Activated CD4-positive, alpha-beta memory T cell treated with anti-CD3 and anti-CD28 coated beads for 36 hours (primary cell): ENCODE measurements at regions not wholly inside any gene's neighbourhood (a gene's known extent, or its start where the extent isn't known, plus 50 kb on each side); places are given as distances from the start of the nearest gene placed in this dataset.

Experiments used
- CTCF ChIA-PET: fragments of 350-600 bp; sonication (Branson Sonifier 250); formaldehyde crosslinking; loops from one replicate; lab custom pipeline; 2021; ENCODE audit warnings: antibody characterized with exemption, inconsistent platforms; lab: Charles Lee
- POLR2A ChIA-PET: fragments of 350-600 bp; sonication (Branson Sonifier 250); formaldehyde crosslinking; loops from one replicate; lab custom pipeline; 2021; ENCODE audit warnings: antibody characterized with exemption; lab: Charles Lee
- DNase-seq: peaks from one replicate; pipeline ENCODE4 v3.0.0-alpha.2; 2020
- H3K27ac Mint-ChIP-seq: one replicate; pipeline ENCODE4 v1.8.0; 2021; ENCODE audit warnings: mixed read lengths
- H3K27me3 Mint-ChIP-seq: one replicate; pipeline ENCODE4 v1.8.0; 2021; ENCODE audit warnings: mixed read lengths
- H3K36me3 Mint-ChIP-seq: one replicate; pipeline ENCODE4 v1.8.0; 2021; ENCODE audit warnings: mixed read lengths
- H3K4me1 Mint-ChIP-seq: one replicate; pipeline ENCODE4 v1.8.0; 2021; ENCODE audit warnings: low read depth, mixed read lengths
- H3K4me3 Mint-ChIP-seq: one replicate; pipeline ENCODE4 v1.8.0; 2021; ENCODE audit warnings: mild to moderate bottlenecking, mixed read lengths
- H3K9me3 Mint-ChIP-seq: one replicate; pipeline ENCODE4 v1.8.0; 2021; ENCODE audit warnings: mixed read lengths
- intact Hi-C: fragments of 100-400 bp; cut with micrococcal nuclease; formaldehyde crosslinking; loops from one replicate; pipeline ENCODE4 v1.15.1; 2023

DNA sequence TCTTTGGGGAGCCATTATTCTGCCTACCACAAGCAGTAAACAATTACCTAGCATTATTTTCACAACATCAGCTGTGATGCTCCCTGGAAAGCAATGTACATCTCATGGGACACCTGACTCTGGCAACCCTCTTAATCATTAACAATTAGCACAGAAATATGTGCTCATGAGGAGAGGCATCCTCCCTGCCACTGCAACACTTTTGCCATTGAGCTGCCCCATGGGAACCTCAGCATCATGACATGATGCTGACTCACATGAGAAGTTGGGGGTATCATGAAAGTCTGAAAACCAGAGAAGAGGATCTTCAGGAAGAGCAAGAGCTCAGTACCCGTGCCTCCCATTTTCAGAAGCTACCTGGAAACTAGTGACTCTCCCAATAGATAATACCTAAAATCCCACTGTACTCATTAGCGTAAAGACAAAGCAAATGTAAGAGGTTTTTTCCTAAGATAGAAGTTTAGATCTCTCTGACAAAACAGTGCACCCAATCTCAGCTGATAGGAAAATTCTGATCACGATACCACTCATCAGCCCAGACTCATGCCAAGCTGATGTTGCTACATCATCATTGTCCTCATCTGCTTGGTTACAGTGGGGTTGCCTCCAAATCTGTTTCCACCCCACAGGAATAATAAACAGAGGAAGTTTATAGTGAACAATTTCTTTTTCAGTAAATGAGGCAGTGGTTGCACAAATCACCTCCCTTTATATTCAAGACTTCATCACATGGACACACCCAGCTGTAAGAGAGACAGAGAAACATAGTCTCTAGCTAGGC is 244.5 kb downstream of the NR2F1-AS1 start:
- Mint-ChIP-seq H3K27ac (no peak overlapping the region), H3K4me1 (no peaks in the 10 kb centered on the region), H3K27me3 (no peaks in the 10 kb centered on the region), H3K36me3 (no peaks in the 10 kb centered on the region), H3K9me3 (peaks cover 6% of the 10 kb centered on the region), H3K4me3 (no peak overlapping the region)
- ChIA-PET CTCF (no interaction called here), POLR2A (no interaction called here)
- no peak for DNase-seq
- intact Hi-C loops = no loop called here

DNA sequence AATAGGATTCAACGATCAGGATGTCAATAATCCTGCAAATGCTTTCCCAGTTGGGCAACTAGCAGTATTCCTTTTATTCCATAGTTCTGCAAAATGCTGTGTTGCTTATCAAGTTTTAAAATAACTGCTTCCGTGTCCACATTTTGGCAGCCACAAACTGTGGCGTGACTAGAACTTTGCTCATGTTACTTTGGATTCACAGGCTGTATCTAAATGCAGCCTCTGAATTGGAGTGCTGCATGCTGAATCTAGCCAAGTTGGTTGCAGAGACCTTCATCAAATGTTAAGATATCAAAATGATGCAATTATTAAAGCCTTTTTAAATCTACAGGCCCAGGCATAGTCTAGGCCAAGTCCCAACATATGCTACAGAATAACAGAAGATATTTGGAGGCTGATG is 249.2 kb downstream of the NR2F1-AS1 start:
- intact Hi-C loops = no loop called here
- no peak for DNase-seq
- Mint-ChIP-seq H3K36me3 (no peaks in the 10 kb centered on the region), H3K9me3 (no peaks in the 10 kb centered on the region), H3K27ac (no peak overlapping the region), H3K4me1 (no peaks in the 10 kb centered on the region), H3K4me3 (no peak overlapping the region), H3K27me3 (no peaks in the 10 kb centered on the region)
- ChIA-PET POLR2A (no interaction called here), CTCF (no interaction called here)

GRCh38 chr5:93331241-93331640 is 249.8 kb downstream of the NR2F1-AS1 start:
- ChIA-PET POLR2A (no interaction called here), CTCF (no interaction called here)
- H3K27me3 Mint-ChIP-seq = no peaks in the 10 kb centered on the region
- DNase-seq = no peak
- H3K27ac Mint-ChIP-seq = no peak overlapping the region
- intact Hi-C loops = no loop called here
- H3K36me3 Mint-ChIP-seq = no peaks in the 10 kb centered on the region
- H3K4me1 Mint-ChIP-seq = no peaks in the 10 kb centered on the region
- H3K4me3 Mint-ChIP-seq = no peak overlapping the region
- no peaks in the 10 kb centered on the region for H3K9me3 Mint-ChIP-seq

DNA sequence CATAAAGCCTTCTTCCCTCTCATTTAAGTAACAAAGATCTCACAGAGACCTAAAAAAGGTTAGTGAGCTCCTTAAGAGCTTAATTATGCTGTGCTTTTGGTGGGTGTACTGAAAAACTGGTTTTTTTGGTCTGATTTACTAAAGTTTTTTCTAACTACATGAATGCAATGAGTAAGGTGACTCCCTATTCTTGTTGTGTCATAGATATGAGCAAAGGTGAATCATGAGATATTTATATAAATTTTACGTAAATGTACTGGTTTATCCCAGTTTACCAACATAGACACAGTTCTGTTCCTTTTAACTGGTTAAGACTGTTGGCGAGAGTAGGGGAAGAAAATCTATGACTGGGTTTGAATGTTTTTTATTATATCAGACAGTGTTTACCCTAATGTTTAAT is 250.5 kb downstream of the NR2F1-AS1 start:
- no peaks in the 10 kb centered on the region for H3K4me1 Mint-ChIP-seq
- H3K36me3 Mint-ChIP-seq = no peaks in the 10 kb centered on the region
- ChIA-PET CTCF (interaction anchor here (0.6 kb wide), 1 partner anchor 1657 kb away, joined by 3 read pairs; no protein-coding TSS in a partner anchor), POLR2A (no interaction called here)
- intact Hi-C loops = no loop called here
- H3K9me3 Mint-ChIP-seq = no peaks in the 10 kb centered on the region
- no peak overlapping the region for H3K27ac Mint-ChIP-seq
- H3K4me3 Mint-ChIP-seq = no peak overlapping the region
- DNase-seq = no peak
- no peaks in the 10 kb centered on the region for H3K27me3 Mint-ChIP-seq

DNA sequence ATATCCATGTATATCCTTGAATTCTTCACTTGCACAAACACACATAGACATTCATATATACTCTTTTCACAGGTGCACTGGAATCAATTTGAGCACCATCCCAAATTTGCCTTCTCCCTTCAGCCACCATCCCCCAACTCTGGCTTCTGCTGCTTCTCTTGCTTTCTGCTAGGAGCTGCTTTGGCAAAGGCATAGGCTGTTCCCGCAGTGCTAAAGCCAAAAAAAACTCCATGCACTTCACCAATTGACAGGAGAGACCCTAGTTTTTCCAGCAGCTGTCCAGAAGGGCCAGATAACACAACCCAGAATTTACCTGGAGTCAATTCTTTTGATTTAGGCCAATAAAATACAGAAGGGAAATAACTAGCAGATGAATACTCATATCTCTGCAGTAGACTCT is 251.3 kb downstream of the NR2F1-AS1 start:
- no peaks in the 10 kb centered on the region for H3K27me3 Mint-ChIP-seq
- no peaks in the 10 kb centered on the region for H3K4me1 Mint-ChIP-seq
- ChIA-PET CTCF (no interaction called here), POLR2A (no interaction called here)
- H3K9me3 Mint-ChIP-seq = no peaks in the 10 kb centered on the region
- H3K36me3 Mint-ChIP-seq = no peaks in the 10 kb centered on the region
- no peak overlapping the region for H3K27ac Mint-ChIP-seq
- no peak overlapping the region for H3K4me3 Mint-ChIP-seq
- intact Hi-C loops = no loop called here
- no peak for DNase-seq

GRCh38 chr5:93328833-93329232 is 252.2 kb downstream of the NR2F1-AS1 start:
- Mint-ChIP-seq H3K36me3 (no peaks in the 10 kb centered on the region), H3K4me3 (no peak overlapping the region), H3K27ac (no peak overlapping the region), H3K9me3 (no peaks in the 10 kb centered on the region), H3K4me1 (no peaks in the 10 kb centered on the region), H3K27me3 (no peaks in the 10 kb centered on the region)
- ChIA-PET CTCF (no interaction called here), POLR2A (no interaction called here)
- intact Hi-C loops = no loop called here
- no peak for DNase-seq

DNA sequence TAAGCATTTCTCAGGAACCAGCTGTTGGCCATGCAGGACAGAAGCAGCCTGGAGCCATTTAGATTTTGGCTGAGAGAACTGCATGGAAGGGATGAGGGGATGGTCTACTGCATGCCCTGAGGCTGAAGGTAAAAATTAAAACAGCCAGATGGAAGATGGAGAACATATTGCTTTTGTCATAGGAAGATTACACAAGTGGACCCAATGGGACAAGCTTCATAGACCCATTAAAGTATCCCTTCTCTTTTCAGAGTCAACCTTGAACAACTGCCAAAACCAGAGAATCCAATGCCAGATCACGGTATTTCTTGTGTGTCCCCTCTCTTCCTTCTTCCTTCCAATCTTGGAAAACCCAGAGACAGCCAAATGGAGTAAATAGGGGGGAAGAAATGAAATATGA is 253.4 kb downstream of the NR2F1-AS1 start:
- Mint-ChIP-seq H3K4me3 (no peak overlapping the region), H3K27me3 (no peaks in the 10 kb centered on the region), H3K9me3 (no peaks in the 10 kb centered on the region), H3K27ac (no peak overlapping the region), H3K4me1 (no peaks in the 10 kb centered on the region), H3K36me3 (no peaks in the 10 kb centered on the region)
- intact Hi-C loops = no loop called here
- ChIA-PET CTCF (no interaction called here), POLR2A (no interaction called here)
- DNase-seq = no peak

- no peaks in the 10 kb centered on the region for H3K36me3 Mint-ChIP-seq
- H3K27ac Mint-ChIP-seq = no peak overlapping the region
- no peak for DNase-seq
- no peaks in the 10 kb centered on the region for H3K27me3 Mint-ChIP-seq
- POLR2A ChIA-PET = no interaction called here
- CTCF ChIA-PET = no interaction called here
- intact Hi-C loops = no loop called here
- no peaks in the 10 kb centered on the region for H3K9me3 Mint-ChIP-seq
- no peak overlapping the region for H3K4me3 Mint-ChIP-seq
- H3K4me1 Mint-ChIP-seq = no peaks in the 10 kb centered on the region
These were observed 255.1 kb downstream of the NR2F1-AS1 start for GRCh38 chr5:93325946-93326345.

GRCh38 chr5:93322974-93323860 is 257.8 kb downstream of the NR2F1-AS1 start:
- Mint-ChIP-seq H3K27me3 (no peaks in the 10 kb centered on the region), H3K4me1 (no peaks in the 10 kb centered on the region), H3K9me3 (no peaks in the 10 kb centered on the region), H3K36me3 (no peaks in the 10 kb centered on the region), H3K4me3 (no peak overlapping the region), H3K27ac (no peak overlapping the region)
- ChIA-PET POLR2A (no interaction called here), CTCF (no interaction called here)
- intact Hi-C loops = no loop called here
- no peak for DNase-seq

GRCh38 chr5:93320920-93321445 is 260.0 kb downstream of the NR2F1-AS1 start:
- H3K9me3 Mint-ChIP-seq = no peaks in the 10 kb centered on the region
- ChIA-PET POLR2A (no interaction called here), CTCF (no interaction called here)
- no peak overlapping the region for H3K27ac Mint-ChIP-seq
- intact Hi-C loops = no loop called here
- no peaks in the 10 kb centered on the region for H3K27me3 Mint-ChIP-seq
- H3K4me1 Mint-ChIP-seq = no peaks in the 10 kb centered on the region
- no peaks in the 10 kb centered on the region for H3K36me3 Mint-ChIP-seq
- DNase-seq = no peak
- no peak overlapping the region for H3K4me3 Mint-ChIP-seq

DNA sequence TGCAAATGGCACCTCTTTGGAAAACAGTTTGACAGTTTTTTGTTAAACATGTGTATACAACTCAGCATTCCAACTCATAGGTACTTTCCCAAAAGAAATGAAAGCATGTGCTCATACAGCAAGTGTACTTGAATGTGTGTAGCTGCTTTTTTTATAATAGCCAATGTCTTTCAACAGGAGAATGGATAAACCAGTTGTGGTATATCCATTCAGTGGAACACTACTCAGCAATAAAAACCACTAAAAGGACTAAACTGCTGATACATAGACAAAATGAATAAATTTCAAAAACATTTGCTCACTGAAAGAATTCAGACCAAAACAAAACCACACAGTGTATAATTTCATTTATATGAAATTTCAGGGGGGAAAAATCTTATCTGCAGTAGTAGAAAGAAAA is 267.3 kb downstream of the NR2F1-AS1 start:
- CTCF ChIA-PET = no interaction called here
- no peaks in the 10 kb centered on the region for H3K36me3 Mint-ChIP-seq
- no peak for DNase-seq
- no peaks in the 10 kb centered on the region for H3K27me3 Mint-ChIP-seq
- H3K4me1 Mint-ChIP-seq = no peaks in the 10 kb centered on the region
- no peak overlapping the region for H3K27ac Mint-ChIP-seq
- H3K4me3 Mint-ChIP-seq = no peak overlapping the region
- POLR2A ChIA-PET = no interaction called here
- intact Hi-C loops = no loop called here
- H3K9me3 Mint-ChIP-seq = peaks cover 2% of the 10 kb centered on the region

GRCh38 chr5:93311881-93312280 is 269.1 kb downstream of the NR2F1-AS1 start:
- H3K4me1 Mint-ChIP-seq = no peaks in the 10 kb centered on the region
- no peaks in the 10 kb centered on the region for H3K27me3 Mint-ChIP-seq
- CTCF ChIA-PET = interaction anchor here (0.6 kb wide), 1 partner anchor 104 kb away, joined by 3 read pairs; no protein-coding TSS in a partner anchor
- H3K9me3 Mint-ChIP-seq = peaks cover 2% of the 10 kb centered on the region
- POLR2A ChIA-PET = no interaction called here
- no peaks in the 10 kb centered on the region for H3K36me3 Mint-ChIP-seq
- H3K27ac Mint-ChIP-seq = no peak overlapping the region
- no peak for DNase-seq
- intact Hi-C loops = no loop called here
- H3K4me3 Mint-ChIP-seq = no peak overlapping the region
